GM21526 (cell line): ENCODE measurements at regions not wholly inside any gene's neighbourhood (a gene's known extent, or its start where the extent isn't known, plus 50 kb on each side); places are given as distances from the start of the nearest gene placed in this dataset.

Experiments used
- ATAC-seq: cut with Tn5 transposase; IDR thresholded peaks from one replicate; pipeline ENCODE4 v1.9.1; 2021; ENCODE audit warnings: moderate library complexity; ENCODE audit not compliant: unreplicated experiment, low FRiP score

DNA sequence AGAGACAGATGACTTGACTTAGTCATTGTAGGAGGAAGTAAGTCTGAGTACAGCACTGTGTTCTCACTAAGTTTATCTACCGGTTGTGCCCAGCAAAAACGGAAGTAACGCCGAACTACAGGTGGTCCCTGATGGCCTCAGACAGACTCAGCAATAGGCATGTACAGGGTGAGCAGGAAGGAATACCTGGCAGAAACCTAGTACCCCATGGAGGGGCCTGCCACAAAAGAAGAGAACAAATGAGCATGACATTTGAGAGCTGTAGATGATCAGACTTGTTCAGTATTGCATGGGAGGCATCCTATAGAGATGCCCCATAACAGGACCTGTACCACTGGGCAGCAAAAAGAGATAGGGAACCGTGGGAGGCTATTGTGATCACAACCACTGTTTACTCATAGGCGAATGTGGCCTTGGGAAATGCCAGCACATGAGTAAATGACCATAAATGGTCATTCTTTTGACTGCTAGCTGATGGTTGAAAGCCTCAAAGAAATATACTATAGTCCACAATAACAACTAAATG, 106.4 kb upstream of the TAB2 start:
- peak; percentile 55 for ATAC-seq

DNA sequence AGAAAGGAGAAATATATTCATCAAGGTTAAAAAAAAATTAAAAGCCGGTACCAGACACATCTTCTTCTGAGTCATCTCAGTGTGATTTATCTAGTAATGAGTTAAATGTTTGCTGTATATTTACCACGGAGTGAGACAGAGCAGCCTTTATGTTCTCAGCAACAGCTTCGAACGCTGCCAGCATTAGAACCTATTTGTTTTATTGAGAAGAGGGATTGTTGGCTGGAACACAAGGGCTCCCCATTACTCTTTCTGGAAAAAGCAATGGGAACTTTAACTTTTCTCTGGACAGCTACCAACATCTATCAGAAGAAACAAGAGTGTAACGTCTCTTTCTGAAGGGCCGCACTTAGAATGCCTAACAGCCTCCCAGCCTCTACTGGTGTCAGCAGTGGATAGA, 105.3 kb upstream of the TAB2 start:
- no peak for ATAC-seq

DNA sequence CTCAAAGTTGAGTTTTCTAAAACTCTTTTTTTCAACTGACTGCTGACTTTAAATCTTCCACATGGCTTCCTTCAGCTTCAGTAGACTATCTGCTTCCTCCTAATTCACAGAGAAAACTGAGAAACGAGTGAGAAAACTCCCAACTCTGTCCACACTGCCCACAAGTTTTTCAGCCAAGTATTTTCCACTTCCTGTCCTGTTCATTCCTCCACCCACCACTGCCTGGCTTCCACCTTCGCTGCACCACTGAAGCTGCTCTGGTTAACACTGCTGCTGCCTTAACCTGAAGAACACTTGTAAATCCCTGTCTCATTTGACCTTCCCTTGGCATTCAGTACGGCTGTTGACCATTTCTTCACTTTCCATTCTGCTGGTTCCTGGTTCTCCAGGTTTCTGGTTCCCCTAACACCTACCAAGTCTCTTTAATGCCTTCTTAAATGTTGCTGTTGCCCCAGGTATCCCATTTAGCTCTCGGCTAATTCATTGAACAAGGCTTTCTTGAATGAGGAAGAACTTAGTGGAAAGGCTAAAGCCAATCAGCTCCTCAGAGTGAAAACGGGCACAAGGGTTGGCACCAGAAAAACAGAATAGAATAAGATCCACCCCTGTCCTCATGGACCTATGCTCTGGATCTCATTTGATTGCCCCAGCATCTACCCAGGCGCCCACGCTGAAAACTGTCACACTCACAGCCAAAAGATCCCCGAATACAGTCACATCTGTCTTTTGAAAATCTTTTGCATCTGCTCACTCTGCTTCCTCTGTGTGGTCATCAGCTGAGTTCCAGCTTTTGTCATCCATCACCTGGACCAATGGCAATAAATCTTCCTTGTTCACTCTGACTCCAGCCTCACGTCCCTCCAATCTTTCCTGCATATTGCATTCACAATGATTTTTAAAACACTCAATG, 104.4 kb upstream of the TAB2 start:
- ATAC-seq = peak; percentile 43

DNA sequence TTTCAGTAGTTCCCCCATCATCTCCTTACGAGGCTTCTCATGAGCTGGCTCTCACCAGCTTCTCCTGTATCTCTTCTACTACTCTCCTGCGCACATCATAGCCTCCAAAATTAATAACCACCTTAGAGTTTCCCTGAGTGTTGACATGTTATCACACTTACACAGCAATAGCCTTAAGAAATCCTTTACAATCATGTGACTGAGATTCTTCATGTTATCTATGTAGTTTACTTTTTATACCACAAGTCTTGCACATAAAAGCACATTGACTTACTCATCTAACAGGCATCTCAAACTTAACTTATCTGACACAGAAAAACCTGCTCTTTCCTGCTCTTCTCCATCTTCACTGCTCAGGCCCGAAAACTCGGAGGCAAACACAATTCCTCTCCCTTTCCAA, 103.7 kb upstream of the TAB2 start:
- ATAC-seq = no peak

DNA sequence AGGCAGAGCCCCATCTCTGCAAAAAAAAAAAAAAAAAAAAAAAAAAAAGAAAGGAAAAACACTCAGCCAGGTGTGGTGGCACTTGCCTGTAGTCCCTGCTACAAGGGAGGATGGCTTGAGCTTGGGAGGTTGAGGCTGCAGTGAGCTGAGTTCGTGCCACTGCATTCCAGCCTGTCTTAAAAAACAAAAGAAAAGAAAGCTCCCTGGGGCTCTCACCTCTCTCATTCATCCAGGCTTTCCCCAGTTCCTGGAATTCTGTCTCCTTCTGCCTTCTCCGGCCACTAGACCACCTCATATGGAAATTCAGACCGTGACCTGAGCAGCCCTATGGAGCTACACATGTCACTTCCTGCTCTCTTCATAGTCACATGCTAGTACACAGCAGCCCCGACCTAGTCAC, 101.1 kb upstream of the TAB2 start:
- no peak for ATAC-seq

DNA sequence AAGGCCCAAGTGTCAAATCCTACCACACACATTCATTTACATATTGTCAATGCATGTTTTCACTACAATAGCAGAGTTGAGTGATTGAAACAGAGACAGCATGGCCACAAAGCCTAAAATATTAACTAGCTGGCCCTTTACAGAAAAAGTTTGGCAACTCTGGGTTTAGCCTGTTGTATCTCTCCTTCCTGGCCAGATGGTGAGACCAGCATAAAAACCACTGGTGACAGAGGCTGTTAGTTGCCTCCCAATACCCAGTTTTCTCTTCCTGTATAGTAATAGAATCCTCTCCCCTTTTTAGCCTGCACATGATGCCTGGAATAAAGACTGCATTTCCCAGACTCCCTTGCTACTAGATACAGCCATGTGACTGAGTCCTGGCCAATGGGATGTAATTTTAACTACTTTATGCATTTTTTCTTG, 100.0 kb upstream of the TAB2 start:
- no peak for ATAC-seq

DNA sequence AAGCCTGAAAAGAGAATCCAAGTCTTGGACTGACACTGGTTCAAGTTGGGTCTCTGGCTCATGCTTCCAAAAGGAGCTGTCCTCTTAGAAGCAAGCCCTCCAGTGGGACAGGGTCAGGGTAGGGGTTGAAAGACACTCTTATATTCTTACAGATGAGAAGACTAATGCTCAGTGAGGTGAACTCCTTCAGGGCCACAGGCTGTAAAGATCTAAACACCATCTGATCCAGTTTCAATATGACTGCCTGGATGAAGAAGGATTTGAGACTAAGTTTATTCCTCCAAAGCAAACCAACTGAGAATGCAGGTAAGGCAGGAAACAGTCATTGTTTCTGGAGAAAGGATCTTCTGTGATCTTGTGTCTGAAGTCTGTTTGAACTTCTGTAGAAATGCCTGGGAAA, 99.0 kb upstream of the TAB2 start:
- ATAC-seq = no peak

DNA sequence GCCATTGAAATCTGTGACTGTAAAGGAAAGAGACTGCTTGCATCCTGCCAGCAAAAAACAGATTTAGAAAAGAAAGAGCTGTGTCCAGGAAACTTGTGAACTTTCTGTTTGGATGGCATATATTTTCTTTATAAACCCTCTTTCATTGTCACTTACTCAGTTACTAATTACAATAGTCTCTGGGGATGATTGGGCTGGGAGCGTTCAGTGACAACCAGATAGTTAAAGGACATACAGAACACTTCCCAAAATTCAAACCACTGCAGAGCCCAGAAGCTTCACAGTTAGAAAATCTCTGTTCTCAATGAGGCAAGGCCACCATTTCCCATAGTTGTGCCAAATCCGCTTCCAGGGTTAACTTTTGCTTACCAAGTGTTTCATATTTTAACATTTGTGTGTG, 98.6 kb upstream of the TAB2 start:
- ATAC-seq = no peak

DNA sequence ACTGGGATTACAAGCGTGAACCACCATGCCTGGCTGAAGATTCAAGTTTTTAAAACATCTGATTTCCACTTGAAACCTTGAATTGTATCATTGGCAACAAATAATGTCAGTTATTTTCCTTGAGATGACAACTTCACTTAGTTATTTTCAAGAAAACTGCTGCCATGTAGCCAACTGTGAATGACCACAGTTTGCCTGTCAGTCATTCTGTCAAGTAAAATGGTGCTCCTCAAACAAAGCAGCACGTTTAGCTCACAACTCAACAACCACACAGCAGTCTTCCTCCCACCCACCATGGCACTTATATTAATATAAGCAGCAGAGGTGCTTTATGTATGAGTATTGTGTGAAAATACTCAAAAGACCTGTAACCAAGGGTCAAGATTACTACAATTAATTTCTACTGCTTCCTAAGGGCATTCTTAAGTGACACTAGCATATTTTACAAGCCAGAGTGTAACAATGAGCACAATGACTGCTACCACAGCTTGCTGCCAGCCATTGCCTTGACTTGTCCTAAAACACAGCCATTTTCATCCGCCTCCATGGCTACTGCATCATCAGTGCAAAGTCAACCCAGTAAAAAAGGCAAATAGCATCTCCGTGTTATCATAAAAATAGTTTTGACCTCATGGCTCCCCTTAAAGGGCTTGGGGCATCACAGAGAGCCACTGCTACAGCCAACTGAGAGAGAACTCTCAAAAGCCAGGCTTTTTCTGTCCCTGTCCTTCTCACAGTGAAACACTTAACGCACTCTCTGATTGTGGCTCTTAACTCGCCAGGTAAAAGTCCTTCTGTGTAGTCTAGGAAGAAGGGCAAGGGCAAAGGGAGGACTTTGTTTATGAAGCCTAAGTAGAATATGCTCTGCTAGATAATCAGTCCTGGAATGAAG, 96.4 kb upstream of the TAB2 start:
- ATAC-seq = no peak

DNA sequence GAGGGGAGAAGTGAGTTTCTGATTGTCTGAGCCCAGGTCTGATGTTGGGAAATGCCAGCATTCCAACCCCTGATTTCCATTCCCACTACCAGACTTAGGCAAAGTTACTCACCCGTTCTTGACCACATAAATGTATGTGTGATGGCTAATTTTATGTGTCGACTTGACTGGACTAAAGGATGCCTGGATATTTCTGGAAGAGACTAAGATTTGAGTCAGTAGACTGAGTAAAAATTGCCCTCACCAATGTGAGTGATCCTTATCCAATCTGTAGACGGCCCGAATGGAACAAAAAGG, 95.8 kb upstream of the TAB2 start:
- ATAC-seq = no peak

DNA sequence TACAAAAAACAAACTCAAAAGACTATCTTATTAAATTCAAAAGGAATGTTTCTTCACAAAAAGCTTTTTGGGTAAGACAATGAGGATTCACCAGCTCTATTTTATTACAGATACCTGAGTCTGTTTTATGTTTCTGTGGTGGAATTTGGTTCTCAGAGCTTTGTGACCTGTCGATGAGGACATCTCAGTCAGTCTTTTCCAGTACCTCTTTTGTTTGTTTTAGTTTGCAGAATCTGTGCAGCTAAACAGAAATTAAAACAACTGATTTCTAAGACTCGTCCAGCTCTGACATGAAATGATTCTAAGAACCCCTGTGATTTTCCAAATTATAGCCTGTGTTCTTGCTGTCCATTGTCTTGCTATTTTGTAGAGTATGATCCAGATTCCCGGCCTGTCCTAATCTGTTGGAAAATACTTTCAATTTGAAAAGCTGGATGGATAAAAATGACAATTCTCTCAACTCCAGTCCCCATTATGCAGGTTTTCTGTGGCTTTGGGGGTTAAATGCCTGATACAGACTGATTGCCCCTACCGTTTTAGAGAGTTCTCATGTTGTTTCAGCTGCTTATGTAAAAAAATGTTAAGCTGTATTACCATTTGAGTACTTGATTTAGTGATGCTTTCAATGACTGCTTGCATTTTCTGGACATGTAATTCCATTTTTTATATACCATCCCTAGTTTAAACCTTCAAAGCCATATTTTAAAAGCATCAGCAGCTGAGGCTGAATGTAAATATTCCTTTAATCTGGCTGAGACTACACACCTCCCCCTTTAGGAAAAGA, 94.2 kb upstream of the TAB2 start:
- no peak for ATAC-seq

DNA sequence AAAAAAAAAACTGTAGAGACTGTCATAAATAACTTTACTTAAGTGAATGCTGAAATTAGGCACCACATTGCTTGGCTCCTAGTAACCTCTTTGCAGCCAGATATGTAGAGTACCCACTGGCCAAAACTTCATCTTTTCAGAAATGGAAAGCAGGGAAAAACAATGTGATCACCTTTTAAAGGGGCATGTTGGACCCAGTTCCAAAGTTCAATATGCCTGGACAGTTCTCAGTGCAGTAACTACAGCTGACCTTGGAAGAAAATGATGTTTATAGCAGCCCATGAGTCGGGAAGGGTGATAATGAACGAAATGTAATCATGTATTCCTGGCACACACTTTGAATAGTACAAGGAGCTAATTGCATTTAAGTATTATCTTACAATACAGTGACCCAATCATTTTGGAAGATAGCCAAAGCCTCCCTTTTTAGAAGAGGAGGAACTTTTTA, 93.6 kb upstream of the TAB2 start:
- ATAC-seq = no peak

DNA sequence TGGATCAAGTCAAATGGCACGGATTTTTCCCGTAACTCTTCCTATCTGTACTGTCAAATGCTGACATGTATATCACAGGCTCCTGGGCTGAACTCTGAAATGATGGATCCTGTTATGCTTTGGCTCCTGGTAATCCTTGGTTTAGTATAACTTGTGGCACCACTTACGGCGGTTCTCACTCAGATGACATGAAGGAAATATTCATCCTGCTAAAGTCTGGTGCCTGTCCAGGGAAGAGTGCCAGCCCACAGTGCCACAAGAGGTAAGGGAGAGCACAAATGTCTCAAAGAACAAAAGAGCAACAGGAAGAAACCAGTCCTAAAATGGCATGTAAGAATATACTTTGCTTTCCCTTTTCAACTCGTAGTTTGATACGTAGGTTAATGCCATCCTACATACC, 93.1 kb upstream of the TAB2 start:
- ATAC-seq = no peak

DNA sequence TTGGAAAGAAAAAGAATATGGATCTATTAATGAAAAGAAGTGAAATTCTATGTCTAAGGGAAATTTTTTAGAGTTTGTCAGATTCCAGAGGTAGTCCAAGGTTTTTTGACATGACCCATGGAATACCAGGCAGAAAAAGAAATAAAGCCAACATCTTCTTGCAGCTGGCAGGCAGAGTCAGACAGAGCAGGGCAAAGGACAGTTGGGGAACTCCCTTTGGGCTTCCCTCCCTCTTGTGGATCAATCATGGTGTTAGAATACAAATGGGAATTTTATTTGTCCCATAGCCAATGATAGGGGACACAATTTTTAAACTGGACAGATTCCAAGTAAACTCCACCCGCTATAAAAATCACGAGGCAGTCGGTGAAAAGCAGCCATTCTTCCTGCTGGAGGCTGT, 92.1 kb upstream of the TAB2 start:
- no peak for ATAC-seq

DNA sequence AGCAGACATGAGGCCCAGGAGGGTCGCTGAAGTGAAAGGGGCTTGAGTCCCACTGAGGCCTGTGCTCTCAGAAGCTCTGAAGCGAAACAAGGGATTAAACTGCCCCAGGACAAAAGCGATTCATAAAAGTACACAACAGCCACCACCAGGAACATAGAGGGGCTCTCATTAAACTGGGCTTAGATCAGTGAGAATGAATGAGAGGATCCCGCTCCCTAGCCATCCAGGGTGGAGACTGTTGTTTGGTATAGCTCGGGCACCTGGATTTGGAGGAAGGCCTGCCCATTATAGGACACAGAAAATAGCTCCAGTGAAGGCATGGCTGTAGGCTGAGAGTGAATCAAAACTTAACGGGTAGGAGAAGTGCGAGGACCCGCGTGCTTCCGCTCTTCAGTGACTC, 91.6 kb upstream of the TAB2 start:
- no peak for ATAC-seq

DNA sequence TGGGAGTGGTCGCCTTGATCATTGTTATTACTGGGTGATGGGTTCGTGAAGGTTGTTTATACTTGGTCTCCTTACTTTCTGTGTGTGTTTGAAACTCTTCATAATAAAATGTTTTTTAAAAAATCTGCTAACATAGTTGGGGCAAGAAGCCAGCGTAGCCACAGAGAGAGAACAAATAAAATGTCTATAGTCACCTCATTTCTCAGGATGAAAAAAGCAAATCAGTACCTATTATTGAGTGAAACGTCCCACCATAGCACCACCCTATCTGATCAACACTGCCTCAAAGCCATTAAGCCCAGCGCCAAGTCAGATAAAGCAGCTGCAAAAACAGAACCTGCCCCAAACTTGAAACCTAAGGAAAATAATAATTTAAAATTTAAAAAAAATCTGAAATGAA, 89.7 kb upstream of the TAB2 start:
- no peak for ATAC-seq

DNA sequence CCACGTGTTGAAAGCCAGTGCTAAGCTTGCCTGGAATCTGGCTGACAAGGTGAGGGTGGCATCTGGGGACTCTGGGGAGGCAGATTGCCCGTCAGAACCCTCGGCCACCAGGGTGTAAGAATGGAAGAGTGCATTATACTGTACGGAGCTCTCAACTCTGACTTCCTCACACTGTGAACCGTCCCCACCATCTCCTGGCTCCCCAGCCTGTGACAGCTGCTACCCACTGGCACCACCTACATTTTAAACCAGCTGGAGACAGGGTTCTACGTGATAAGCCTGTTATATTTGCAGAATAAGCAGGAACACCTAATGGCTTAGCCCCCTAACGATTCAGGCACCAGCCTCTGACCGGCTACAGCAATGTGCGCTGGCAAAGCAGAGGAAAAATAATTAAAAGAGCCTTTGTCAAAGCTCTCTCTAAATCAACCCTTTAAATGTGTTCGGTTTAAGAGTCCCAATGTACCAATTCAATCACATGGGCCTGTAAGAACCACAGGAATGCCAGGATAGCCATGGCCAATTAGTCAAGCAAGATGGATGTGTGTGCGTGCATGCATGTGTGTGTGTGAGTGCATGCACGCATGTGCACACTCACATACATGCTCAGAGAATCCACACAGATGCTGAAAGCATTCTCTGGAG, 89.1 kb upstream of the TAB2 start:
- ATAC-seq = no peak

DNA sequence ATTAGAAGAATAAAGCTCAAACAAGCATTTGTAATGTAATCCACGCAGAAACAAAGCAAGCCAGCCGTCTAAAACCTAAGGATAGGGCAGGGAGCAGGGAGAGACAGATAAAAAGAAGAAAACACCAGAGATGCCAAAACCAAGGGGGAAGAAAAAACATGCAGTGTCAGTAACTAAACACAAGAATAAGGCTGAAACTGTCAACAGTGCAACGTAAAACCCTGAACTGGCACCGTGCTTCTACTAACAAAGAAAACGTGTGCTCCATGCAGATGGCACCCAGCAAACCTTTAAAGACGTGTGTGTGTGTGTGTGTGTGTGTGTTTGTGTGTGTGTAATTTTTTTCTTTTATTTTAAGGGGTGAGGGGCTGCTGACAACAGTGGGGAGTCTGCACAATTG, 88.4 kb upstream of the TAB2 start:
- ATAC-seq = no peak

DNA sequence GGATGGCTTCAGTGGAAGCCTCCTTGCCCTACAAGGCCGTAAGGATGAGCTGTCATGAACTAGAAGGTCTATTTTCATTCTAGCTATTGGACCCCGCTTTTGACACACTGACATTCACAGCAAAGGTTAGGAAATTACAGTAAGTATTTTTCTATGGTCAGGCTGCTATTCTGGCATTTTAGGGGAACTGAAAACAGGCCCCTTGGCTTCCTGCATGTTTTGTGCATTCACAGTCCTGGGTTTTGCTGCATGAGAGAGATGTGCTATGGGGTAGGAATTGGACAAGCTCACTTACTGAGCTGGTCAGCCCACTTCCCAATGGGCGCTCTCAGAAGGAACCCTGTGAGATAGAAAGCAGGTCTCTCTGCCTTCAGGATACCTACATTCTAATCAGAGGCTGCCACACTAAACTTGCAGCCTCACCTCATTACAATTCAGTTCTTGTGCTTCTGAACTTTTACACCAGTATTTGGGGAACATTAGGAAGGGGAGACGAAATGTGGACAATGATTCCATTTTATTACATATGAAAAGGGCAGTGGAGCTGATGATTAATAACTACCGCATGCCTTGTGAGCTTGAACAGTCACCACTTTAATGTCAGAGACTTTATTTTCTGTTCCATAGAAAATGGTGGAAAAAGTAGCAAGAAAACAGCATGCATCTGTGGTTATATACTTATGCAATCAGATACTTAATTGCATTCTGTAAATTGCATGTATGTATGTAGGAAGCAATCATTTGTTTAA, 86.6 kb upstream of the TAB2 start:
- no peak for ATAC-seq

DNA sequence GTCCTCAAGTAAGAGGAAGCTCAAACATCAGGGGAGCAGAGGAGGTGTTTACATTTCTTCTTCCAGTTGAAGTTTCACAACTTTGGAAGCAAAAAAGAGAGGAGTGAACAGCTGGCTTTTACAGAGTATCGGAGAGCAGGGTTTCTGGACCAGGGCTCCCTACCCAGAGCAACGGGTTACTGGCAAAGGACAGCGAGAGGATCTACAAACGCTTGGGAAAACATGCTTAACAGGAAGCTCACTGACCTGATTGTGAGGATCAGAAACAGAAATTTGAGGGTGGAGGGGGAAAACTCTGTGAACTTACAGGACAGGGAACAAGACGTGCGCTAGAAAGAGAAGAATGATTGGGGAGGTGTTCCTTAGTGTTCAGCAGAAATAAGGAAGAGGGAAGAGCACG, 85.7 kb upstream of the TAB2 start:
- no peak for ATAC-seq
